ENCODE measurements at regions not wholly inside any gene's neighbourhood (a gene's known extent, or its start where the extent isn't known, plus 50 kb on each side); places are given as distances from the start of the nearest gene placed in this dataset.

- no peak for DNase-seq (ENCODE audit: low spot score)
- no peak overlapping the region for H3K27ac ChIP-seq
- ChIA-PET CTCF (interaction anchor here (0.6 to 1.0 kb wide), 2 partner anchors 220 to 524 kb away, joined by 3 read pairs; no protein-coding TSS in a partner anchor), POLR2A (ENCODE audit: low non-redundant PET) (no interaction called here)
- no peak for TF ChIP-seq CTCF (conservative IDR thresholded peaks at IDR 0.05; ENCODE audit: low read depth)
Measured at GRCh38 chr12:22115711-22116110, 69.7 kb downstream of the CMAS start.

- no peak for TF ChIP-seq CTCF (conservative IDR thresholded peaks at IDR 0.05; ENCODE audit: low read depth)
- no peak for DNase-seq (ENCODE audit: low spot score)
- no peak overlapping the region for H3K27ac ChIP-seq
- ChIA-PET CTCF (no interaction called here), POLR2A (ENCODE audit: low non-redundant PET) (no interaction called here)
Measured at GRCh38 chr12:22116376-22116775, 70.4 kb downstream of the CMAS start.

GRCh38 chr12:22117563-22118237 is 71.7 kb downstream of the CMAS start:
- no peak for TF ChIP-seq CTCF (conservative IDR thresholded peaks at IDR 0.05; ENCODE audit: low read depth)
- no peak overlapping the region for H3K27ac ChIP-seq
- POLR2A ChIA-PET (ENCODE audit: low non-redundant PET), result no interaction called here
- DNase-seq (ENCODE audit: low spot score), result no peak
- CTCF ChIA-PET, result interaction anchor here (0.6 kb wide), 1 partner anchor 1863 kb away, joined by 4 read pairs; no protein-coding TSS in a partner anchor

GRCh38 chr12:22118238-22118790 is 72.3 kb downstream of the CMAS start:
- no peak for TF ChIP-seq CTCF (conservative IDR thresholded peaks at IDR 0.05; ENCODE audit: low read depth)
- H3K27ac ChIP-seq, result no peak overlapping the region
- ChIA-PET POLR2A (ENCODE audit: low non-redundant PET) (no interaction called here), CTCF (interaction anchor here (0.6 kb wide), 1 partner anchor 96 kb away, joined by 6 read pairs; no protein-coding TSS in a partner anchor)
- no peak for DNase-seq (ENCODE audit: low spot score)

GRCh38 chr12:22121224-22121623 is 75.2 kb downstream of the CMAS start:
- POLR2A ChIA-PET (ENCODE audit: low non-redundant PET), result no interaction called here
- no peak overlapping the region for H3K27ac ChIP-seq
- no peak for DNase-seq (ENCODE audit: low spot score)
- no peak for TF ChIP-seq CTCF (conservative IDR thresholded peaks at IDR 0.05; ENCODE audit: low read depth)
- CTCF ChIA-PET, result no interaction called here

- CTCF ChIA-PET, result interaction anchor here (0.6 kb wide), 2 partner anchors 40 to 444 kb away, joined by 3 to 4 read pairs; no protein-coding TSS in a partner anchor
- no peak overlapping the region for H3K27ac ChIP-seq
- TF ChIP-seq CTCF (conservative IDR thresholded peaks at IDR 0.05; ENCODE audit: low read depth), result no peak
- DNase-seq (ENCODE audit: low spot score), result no peak
- POLR2A ChIA-PET (ENCODE audit: low non-redundant PET), result no interaction called here
Measured at GRCh38 chr12:22122359-22122758, 76.3 kb downstream of the CMAS start.

Data from RWPE1 (cell line).